Epidermal melanocyte (primary cell): ENCODE measurements at regions not wholly inside any gene's neighbourhood (a gene's known extent, or its start where the extent isn't known, plus 50 kb on each side); places are given as distances from the start of the nearest gene placed in this dataset.
"Not testable (repeated sequence)": the region's sequence is repeated elsewhere in the genome, so short reads cannot be mapped to it uniquely, and the experiment has no call there.

ENCODE experiments used
- DNase-seq: peaks from one replicate; pipeline ENCODE4 v3.0.0; 2011; ENCODE audit warnings: low spot score; ENCODE audit not compliant: insufficient read length

GRCh38 chr6:76992553-76992952, 470.7 kb downstream of the HTR1B start:
- DNase-seq: no peak

DNA sequence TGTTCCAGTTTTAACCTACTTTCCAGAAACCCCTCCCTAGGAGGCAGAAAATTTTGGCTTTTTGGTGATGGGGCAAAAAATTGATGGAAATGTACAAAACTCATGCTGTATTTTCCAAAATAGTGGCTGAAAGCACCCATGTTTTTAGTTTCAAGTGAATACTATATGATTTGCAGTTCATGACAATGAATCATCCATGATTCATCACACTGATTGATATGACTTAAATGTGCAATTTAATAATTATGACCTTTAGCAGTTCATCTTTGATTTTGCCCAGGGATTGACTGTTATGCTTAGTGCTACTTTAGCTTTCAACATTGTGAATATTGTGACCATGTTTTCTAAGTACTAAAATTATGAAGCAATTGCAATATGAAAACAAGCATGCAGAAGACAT, 478.7 kb downstream of the HTR1B start:
- DNase-seq: no peak

DNA sequence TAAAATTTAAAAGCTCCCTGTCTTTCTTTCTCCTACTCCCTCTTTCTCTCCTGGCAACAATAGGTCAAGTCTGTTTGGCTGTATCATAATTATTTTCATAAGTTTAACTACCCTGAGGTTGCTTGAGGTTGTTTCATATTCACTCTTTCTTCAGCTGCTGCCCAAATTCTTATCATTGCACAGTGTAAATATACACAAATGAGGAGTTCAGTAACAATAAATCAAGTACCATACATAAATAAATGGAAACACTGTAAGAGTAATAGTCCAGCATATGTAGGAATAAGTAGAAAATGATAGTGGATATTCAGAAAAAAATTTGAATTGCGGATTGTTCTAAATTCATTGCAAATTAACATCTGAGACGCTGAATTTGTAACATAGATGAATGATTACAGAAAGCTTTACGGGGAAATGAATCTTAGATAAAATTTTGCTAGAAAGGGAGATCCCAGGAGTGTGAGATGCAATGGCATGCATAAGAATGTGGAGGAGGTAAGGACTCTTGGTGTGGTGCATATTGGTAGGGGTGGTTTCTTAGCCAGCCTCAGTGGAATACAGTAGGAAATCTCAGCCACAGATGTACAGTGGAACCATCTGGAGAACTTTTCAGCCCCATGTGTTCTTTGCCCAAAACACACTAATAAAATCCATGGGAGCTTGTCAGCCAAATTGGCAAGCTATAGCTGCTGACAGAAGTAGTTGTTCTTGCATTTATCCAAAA, 480.7 kb downstream of the HTR1B start:
- no peak for DNase-seq

DNA sequence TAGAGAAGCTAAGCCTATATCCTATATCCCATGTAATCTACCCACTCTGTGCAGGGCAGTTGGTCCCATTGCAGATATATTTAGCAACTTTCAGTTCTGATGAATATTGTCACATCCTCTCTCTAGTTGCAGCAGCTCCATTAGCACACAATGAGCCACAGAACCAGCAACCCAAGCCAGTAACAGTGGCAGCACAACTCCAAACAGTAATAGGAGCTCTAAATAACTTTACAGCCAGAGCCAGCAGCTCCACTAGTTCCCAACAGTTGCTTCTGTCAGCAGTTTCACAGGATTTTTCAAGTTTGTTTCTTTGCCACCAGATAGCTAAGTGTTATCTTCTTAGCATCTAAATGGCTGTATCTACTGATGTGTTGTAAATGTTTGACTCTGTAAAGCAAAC, 490.8 kb downstream of the HTR1B start:
- DNase-seq: no peak

- DNase-seq: not testable (repeated sequence)
These were observed 504.1 kb downstream of the HTR1B start for GRCh38 chr6:76959177-76959576.

GRCh38 chr6:76942203-76942966, 520.9 kb downstream of the HTR1B start:
- no peak for DNase-seq

- no peak for DNase-seq
These were observed 523.1 kb downstream of the HTR1B start for GRCh38 chr6:76940191-76940590.

DNA sequence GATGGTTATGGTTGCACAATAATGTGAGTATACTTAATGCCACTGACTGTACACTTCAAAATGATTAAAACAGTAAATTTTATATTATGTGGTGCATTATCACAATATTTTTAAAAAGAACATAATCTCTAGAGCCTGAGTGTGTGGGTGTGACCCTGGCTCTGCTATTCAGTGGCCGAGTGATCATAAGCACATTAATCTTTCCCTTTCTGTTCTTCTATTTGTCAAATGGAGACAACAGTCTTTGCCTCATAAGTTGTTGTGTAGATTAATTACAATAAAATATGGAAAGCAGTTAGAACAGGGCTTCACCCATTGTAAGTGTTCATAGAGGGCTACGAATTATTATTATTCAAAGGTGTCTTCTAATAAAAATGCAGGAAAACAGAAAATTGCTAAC, 548.6 kb downstream of the HTR1B start:
- DNase-seq: no peak

- DNase-seq: not testable (repeated sequence)
These were observed 557.8 kb downstream of the HTR1B start for GRCh38 chr6:76905541-76905940.

DNA sequence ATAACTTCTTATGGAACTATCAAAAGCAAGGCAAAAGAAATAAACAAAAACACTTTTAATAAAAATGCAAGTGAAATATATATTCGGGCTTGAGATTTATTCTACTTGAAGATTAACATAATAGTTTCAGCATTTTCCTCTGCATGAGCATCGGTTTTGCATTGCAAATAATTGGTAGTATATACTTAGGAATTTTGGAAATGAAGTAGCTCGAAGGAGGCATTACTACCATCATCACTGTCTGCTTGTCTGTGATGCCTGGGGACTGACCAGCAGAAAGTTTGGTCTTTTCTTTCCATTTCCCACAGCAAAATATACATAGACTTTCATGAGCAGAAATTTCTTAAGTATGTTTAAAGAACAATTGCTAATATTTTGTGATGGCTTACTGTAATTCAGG, 570.7 kb downstream of the HTR1B start:
- DNase-seq: no peak

- no peak for DNase-seq
These were observed 574.9 kb downstream of the HTR1B start for GRCh38 chr6:76888351-76888750.

GRCh38 chr6:76886900-76887299, 576.4 kb downstream of the HTR1B start:
- DNase-seq: no peak

GRCh38 chr6:76885861-76886301, 577.4 kb downstream of the HTR1B start:
- no peak for DNase-seq

DNA sequence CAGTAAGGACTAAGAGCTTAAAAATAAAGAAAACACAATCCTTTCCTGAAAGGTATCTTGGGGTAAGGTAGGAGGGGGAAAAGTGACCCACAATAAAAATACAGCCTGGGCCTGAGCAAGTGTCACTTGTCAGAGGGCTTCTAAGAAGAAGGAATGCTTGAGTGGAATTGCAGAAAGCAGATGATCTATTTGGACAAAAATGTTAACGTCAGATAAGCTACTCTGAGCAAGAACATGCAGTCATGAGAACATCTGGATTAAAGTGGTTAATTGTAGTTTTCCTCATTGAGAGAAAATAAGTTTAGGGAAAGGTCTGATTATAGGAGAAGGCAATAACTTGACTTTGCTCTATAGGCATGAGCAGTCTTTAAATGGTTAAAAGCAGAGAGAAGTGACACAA, 581.9 kb downstream of the HTR1B start:
- DNase-seq: no peak

GRCh38 chr6:76876922-76877553, 586.3 kb downstream of the HTR1B start:
- no peak for DNase-seq

DNA sequence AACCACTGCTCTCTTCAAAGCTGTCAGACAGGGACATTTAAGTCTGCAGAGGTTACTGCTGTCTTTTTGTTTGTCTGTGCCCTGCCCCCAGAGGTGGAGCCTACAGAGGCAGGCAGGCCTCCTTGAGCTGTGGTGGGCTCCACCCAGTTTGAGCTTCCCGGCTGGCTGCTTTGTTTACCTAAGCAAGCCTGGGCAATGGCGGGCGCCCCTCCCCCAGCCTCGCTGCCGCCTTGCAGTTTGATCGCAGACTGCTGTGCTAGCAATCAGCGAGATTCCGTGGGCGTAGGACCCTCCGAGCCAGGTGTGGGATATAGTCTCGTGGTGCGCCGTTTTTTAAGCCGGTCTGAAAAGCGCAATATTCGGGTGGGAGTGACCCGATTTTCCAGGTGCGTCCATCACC, 586.9 kb downstream of the HTR1B start:
- not testable (repeated sequence) for DNase-seq

- no peak for DNase-seq
These were observed 596.1 kb downstream of the HTR1B start for GRCh38 chr6:76867182-76867581.

- DNase-seq: no peak
These were observed 597.0 kb downstream of the HTR1B start for GRCh38 chr6:76866091-76866915.

GRCh38 chr6:76862936-76863335, 600.4 kb downstream of the HTR1B start:
- DNase-seq: no peak

DNA sequence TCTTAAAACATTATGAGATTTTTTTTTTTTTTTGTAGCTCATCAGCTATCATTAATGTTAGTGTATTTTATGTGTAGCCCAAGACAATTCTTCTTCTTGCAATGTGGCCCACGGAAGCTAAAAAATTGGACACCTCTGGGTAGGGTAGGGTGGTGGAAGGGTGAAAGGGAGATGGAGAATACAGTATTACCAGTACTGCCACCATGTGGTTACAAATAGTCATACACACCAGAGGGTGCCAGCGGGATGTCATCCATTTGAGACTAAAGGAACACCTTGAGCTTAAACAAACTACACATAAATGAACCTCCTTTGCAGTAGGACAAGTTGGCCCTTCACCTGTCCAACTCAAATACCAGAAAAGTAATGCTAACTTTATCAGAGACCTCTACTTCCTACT, 601.9 kb downstream of the HTR1B start:
- no peak for DNase-seq

DNA sequence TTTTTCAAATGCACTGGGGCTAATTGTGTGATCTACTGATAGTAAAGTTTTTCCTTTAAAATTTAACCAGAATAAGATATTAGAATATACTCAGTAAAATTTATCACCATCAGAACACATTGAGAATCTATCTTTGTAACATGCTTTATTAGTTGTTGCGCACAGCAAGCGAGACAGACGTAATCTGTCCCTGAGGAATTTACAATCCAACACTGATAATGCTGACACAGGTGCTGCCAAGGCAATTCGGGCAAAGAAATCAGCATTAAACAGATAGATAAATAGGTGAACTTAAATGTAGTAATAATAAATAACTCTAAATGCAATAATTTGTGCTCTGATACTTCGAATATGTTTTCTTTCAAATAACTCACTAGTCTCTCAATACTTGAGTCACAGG, 607.2 kb downstream of the HTR1B start:
- no peak for DNase-seq

GRCh38 chr6:76852776-76853175, 610.5 kb downstream of the HTR1B start:
- no peak for DNase-seq
